ENCODE measurements at regions not wholly inside any gene's neighbourhood (a gene's known extent, or its start where the extent isn't known, plus 50 kb on each side); places are given as distances from the start of the nearest gene placed in this dataset.

DNA sequence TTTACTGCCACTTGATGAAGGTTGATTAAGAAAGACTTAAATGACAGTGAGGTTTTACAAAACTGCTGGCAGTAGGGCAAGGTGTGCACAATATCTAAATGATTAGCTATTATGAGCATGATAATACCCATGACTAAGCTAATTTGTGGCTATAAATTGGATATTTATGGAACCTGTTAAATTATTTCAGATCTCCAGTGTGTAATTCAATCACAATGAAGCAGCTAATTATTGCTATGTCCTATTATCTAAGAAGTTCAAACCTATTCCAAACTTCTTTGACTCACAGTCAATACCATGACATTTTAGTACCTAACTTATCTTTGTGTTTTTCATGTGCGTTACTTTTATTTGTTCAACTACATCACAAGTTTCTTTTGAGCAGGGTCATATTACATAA is 253.8 kb upstream of the MMADHC start:
- DNase-seq = no peak

DNA sequence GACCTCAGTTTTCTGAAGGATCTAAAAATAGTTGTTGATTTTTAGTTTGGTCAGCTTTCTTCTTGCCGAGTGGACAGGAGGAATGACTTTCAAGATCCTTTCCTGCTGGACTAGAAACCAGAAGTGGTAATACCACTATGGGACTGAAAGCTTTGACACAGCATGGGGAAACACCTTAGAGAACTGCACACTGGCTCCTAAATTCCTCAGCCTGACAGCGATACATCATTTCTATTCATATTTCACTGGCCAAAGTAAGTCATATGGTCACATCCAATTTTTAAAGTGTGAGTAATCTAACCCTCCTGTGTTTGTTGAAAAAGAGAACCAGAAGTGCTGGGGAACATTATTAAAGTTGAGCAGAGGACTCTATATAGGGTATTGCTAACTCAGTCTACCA is 244.7 kb upstream of the MMADHC start:
- no peak for DNase-seq

DNA sequence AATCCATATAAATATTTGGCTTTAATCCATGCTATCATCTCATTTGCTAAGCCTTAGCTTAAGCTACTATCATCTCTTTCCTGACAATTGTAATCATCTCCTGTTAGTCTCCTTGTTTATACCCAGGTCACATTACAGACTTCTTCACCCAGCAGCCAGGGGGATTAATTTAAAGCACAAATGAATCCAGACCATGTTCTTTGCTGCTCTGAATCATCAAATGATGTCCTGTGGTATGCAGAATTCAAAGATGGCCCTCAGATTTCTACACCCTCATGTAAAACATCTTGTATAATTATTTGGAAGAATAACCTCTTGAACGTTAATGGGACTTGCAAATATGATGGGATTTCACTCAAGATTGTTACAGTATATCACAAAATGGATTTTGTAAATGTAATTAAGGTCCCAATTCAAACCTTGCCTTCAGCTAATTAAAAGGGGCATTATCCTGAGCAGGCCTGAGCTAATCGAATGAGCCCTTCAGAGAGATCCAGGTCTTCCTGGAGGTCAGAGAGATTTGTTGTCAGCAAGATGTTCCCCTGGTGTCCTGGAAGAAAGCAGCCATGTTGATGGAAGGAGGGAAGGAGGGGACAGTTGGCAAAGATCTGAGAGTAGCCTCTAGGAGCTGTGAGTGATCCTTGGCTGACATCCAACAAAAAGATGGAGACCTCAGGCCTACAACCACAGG is 241.1 kb upstream of the MMADHC start:
- no peak for DNase-seq

DNA sequence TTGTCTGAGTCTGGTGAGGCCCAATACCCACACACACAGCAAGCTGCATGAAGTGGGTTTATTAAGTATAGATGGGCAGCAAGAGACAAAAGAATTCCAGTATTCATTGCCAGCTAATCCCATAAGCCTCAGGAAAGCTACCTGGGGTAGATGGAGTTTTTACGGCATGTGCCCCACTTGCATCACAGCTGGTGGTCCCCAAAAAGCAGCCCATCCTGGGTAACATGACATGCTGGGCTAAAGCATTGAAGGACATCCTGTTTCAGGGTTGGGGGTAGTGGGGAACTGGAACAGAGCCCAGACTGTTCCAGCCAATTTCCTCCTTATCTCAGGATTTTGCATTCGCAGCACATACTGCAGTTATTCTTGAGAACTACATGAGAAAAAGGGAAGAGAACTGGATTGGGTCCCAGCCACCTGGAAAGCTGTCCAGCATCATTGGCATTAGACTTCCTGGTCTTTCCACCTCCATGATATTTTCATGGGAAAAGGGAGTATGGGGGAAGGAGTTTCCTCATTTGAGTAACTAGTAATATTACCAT is 240.1 kb upstream of the MMADHC start:
- no peak for DNase-seq

DNA sequence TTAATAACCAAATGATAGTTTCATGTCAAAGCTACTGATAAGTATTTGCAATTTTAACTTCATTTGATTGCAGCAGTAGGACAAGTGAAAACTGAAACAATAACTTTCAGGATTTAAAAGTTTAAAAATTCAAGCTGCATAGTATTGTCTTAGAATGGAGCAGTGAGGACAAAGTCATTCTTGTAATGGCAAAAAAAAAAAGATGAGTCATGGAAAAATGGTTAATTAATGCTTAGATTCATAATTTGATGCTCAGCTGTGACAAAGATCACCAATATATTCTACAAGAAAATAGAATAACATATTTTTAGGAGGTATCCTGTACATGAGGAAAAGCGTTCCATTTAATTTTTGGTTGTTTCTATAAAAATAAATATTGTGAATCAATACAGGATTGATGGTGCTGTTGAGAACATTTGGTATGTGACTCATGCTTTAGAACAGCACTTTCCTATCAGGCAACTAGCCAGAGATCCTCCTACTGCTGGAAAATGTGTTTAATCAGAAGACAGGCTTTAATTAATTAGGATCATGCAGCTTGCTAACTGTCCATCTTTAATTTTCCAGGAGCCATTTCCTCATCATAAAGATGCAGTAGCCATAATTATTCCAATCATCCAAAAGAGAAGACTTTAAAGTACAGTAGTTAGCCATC is 239.0 kb upstream of the MMADHC start:
- no peak for DNase-seq

DNA sequence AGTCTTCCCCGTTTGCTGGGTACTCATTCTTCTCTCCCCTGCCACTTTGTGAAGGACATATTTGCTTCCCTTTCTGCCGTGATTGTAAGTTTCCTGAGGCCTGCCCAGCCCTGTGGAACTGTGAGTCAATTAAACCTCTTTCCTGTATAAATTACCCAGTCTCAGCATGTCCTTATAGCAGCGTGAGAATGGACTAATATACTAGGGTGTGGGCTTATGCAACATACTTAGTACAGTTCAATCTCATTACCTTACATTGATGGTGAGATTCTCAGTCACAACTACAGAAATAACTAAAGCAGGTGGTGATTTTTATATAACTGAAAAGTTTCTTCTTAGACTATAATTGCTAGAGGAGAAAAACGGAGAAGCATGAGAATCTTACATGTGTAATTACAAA is 237.9 kb upstream of the MMADHC start:
- no peak for DNase-seq

DNA sequence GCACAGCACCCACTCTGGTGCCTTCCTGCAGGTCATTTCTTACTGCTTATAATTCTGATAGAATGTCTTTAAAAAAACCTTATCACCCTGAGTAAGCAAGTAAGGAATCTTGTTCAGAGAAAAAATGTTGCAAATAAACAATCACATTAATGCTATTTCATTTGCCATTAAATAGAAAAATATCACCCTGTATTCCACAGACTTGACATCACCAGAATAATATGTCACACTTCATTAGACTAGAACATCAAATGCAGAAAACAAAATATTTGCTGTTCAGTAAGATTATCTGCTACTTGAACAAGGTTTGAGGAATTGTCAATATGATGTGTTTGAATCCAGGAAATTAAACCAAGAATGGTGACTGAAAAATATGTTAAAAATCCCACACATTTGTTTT is 236.6 kb upstream of the MMADHC start:
- DNase-seq = no peak

DNA sequence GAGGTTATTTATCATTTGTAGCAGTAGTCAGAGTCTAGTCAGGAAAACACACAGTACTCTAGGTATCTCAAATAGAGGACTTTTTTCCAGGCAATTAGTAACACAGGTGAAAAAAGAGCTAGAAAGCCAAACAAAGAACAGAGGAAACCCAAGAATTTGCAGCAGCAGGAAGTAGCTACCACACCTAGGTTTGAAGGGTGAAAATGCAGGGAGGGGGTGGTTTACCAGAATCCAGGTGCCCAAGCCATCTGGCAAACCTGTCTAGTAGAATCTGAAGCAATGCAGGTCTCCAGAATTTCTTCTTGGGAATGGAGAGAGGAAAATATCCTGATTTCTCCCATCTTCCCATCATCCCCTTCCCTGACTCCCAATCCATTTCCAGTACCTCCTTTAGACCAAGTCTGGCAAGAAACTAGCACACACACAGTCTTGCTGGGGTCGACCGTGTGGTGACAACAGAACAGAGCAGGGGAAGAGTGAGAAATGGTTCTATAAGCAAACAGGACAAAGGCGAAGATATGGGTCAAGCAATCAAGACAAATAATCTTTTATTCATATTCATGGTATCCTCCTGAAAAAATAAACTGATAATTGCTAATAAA is 231.9 kb upstream of the MMADHC start:
- no peak for DNase-seq

DNA sequence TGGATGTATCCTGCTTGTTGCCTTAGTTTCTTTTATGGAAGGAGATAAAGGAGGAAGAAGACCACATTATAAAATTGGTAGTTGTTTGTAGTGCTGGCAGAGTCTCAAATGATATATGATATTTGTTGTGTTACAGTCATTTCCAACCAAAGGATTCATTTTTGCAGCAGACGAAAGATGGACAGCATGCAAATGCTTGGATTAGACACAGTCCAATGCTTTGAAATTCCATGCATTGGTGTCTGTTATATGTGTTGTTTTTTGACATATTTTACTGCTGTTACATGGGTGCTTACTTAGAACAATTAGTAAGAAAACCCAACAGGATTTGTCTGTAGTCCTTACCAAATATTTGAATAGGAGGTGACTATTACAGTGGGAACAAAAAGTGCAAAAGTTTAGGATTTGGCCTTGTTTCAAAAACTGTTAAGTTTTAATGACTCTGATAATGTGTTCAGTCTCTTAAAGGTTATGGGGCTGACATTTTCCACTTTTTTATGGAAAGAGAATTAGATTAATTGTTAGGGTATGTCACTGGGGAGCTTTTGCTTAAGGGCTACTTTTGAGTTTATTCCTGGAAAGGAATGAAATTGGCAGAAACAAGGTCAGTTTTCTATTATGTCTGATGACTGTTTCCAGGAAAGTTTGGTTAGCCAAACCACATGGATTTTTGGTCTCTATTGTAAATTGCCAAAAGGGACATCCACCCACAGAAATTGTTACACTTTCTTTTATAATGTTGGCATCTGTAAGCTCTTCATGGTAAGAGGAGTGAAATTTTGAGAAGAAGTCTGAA is 229.4 kb upstream of the MMADHC start:
- no peak for DNase-seq

DNA sequence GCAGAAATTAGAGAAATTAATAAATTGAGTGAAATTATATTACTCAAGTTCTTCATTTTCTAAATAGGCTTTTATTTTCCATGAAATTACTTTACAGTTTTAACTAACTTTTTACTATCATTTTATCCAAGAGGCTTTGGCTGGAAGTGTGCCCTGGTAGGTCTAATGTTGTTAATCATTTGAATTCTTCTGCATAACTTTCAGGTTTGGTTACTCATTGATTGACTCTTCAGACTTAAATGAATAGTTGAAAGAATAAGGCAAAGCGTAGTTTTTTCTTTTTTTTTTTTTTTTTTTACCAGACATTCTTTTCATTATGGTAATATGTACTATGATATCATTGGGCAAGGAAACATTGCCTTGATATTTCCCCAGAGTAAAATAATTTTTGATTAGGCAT is 228.4 kb upstream of the MMADHC start:
- DNase-seq = no peak

DNA sequence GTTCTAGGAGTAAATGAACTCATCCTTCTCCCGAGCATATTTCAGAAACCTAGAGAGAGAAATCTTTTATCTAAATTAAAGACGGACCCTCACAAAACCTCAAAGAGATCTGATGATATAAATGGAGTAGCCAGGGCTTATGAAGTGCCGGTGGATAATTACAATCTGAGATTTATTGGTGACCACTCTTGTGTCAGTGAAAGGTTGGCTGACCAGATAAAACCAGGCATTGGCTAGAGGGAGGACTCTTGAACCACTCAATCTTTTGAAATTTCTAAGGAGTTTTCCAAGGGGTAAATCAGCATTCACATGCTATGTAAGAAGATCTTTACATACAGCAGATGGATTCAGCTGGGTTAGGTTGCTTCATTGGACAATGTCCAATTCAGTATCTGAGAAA is 227.3 kb upstream of the MMADHC start:
- DNase-seq = no peak

DNA sequence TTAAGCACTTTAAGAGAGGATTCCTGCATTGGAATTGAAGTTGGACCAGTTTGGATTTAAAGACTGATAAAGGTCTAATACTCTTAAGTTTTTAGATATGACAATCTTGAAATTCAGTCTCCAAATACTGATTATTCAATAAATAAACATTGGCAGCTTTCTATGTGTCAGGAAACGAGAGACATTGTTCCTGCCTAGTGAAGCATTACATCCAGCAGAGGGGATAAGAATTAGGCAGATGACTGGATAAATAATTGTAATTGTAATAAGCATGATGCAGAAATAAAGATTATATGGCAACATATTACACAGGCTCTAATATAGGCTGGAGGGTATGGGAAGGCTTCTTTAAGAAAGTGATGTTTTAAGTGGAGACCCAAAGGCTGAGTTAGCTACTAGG is 226.5 kb upstream of the MMADHC start:
- no peak for DNase-seq

DNA sequence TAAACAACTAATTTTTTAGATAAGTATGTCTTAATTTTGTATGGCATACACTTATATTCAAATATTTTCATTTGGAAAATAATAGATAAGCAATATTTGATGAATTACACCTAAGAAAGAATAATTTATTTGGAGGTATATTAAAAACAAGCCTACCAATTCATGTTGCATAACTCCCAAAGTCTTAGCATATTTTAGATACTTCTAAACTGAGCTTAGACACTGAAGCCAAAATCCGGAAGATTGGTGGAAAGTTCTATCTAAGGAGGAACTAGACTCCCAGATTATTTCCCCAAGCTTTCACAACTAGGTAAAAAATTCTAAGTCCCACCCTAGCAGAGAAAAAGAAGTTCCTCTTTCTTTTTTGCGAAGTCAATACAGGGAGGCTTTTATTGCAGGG is 221.0 kb upstream of the MMADHC start:
- DNase-seq = no peak

DNA sequence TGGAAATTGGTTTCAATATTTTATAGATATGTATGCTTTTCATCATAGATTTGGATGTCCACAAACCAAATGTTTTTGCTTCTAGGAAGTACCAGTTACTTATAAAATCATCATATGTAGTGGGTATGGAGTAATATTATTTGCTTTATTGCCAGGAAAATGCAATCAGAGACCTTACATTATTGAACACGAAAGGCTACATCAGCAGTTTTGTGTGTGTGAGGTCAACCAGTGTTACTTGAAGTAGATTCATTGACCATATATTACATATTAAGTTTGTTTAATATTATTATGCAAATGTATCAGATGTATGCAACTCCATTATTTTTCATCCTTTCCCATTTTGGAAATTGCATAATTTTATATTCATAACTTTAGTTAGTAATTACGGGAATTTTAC is 219.1 kb upstream of the MMADHC start:
- no peak for DNase-seq

DNA sequence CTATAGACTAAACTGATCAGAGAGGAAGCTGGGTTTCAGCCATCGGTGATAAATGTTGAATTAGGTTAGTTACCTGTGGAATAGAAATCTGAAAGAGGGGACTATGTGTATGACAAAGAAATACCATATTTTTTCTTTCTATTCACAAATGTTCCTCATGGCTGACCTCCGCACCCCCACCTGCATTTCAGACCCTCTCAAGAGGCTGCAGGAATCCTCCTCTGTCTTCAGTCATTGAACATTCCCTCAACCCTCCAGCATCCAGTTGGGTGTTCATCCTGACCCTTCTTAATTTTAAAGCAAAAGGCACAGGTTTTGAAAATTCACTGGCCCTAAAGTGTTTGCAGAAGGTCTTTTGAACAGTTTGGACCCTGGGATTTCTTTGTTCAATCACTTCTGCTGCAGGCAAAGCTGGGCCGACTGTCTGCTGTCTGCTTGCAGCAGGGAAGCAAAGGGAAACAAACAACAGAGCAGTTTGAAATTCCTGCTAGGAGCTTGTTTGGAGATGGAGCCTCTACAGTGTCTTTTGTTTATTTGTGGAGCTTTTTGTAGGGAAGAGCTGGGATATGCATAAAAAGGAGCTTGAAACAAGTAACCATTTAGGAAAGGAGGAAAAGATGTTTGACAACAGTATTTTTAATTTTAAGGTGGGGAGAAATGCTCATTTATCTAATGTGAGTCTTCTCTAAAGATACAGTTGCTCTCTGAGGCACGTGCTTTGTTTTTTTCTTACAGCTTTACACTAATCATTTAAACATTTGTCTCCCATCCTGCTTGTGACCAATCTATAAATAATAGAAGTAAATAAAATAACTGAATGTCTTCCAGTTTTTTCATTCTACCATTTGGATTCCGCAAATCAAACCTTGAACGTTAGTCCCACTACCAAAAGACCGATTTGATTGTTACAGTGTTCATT is 213.3 kb upstream of the MMADHC start:
- no peak for DNase-seq

DNA sequence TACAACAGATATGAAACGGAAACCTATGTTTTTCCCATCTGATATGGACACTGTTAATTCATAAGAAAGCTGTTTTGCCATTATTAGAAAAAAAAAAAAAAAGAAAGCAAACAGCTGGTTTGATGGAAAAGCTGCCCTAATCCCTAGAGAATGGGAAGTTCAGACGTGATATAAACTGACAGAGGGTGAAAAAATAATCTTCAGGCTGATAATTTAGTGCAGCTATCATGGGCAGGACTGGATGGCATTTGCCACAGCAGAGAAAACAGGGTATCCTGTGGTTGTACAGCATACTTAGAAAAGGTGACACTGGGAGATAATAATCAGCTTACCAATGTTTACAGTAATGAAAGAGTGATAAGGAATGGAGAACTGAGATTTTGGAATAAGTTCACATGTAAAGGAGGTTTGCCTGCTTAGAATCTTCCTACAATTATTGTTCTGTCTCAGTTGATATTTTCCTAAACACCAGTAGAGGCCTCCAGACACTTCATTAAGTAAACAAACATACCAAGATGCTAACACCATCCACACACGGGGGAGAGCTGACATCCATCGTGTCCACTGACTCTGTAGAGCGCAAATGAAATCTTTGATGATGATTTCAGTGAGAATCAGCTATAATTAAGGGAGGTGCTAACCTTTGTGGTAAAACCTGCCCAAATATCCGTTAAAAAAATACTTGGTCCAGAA is 211.6 kb upstream of the MMADHC start:
- DNase-seq = no peak

DNA sequence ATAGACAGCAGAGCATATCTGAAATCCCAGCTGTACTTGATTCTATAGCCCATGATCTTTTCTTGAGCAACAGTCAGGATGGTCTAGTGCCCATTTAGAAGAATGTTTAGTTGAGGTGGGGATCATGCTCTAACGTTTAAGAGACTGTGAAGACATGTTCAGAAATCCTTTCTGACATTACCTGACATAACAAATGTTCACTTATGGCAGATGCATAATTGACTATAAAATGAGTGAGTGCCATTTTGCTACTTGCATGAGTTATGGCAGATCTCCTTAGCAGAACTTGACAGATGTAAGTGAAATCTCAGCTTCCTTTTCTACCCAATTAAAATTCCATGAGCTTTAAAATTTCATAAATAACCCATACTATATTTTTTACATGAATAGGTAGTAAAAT is 209.5 kb upstream of the MMADHC start:
- DNase-seq = no peak

DNA sequence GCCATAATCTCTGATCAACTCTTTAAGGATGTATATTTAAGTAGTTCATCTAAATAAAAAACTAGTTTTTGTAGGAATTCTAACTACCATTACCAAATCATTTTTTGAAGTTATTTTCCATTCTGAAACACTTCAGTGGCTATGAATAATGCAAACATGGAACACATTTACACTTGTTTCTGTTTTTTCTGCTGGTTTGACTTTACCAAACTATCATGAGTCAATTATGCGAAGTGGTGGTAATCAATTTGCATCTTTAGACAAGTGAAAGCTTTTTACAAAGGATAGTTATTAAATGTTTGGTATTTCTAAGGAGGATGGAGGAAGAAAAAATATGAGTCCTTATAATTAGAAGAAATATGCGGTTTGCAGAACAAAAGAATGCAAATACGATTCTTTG is 202.0 kb upstream of the MMADHC start:
- DNase-seq = no peak

DNA sequence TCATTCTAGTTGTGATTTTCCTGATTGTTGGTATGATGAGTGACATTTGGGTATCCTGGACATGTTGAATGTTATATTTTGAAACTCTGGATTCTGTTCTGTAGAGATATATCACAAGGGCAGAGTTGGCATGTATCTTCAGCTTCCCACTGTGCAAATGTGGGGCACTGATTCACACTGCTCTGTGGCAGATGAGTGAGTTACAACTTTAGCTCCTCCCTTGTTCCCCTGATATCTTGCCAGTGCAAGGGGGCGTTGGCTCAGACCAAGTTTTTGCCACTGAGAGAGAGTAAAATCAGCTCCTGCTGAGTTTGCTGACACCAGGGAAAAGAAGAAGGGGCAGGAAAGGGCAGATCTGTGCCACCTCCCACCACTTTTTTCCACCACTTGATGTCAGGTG is 199.6 kb upstream of the MMADHC start:
- DNase-seq = no peak

DNA sequence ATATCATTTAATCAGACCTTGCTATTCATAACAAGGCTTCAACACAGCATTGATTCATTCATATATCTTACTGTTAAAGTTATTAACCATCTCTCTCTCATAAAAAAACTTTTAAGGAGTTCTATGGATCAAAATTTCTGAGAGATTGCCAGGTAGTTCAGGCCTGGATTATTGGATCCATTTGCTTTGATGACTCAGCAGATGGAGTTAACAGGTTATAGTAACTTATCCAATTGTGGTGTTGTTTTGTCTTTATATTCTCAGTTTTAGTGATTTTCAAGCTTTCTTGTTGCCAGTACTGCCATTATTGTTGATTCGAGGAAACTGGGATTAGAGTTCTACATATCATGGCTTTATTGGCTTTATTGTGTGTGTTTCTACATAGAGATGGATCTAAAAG is 195.7 kb upstream of the MMADHC start:
- no peak for DNase-seq

DNA sequence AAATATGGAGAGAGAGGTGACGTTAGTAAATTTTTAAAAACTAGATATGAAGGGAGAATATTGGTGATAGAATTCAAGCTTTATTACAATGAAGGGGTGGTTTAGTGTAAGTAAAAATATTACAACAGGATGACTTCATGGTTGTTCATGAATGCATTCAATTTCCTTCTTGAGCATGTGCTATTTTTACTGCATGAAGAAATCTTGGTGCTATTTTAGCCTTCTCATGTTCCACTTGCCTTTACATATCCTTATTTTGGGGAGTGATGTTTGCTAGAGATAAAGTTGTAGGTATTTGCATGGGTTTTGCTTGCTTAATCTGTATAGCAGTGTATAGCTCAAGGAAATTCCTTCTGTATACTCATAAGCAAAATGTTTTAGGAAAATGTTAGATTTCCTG is 195.0 kb upstream of the MMADHC start:
- no peak for DNase-seq

DNA sequence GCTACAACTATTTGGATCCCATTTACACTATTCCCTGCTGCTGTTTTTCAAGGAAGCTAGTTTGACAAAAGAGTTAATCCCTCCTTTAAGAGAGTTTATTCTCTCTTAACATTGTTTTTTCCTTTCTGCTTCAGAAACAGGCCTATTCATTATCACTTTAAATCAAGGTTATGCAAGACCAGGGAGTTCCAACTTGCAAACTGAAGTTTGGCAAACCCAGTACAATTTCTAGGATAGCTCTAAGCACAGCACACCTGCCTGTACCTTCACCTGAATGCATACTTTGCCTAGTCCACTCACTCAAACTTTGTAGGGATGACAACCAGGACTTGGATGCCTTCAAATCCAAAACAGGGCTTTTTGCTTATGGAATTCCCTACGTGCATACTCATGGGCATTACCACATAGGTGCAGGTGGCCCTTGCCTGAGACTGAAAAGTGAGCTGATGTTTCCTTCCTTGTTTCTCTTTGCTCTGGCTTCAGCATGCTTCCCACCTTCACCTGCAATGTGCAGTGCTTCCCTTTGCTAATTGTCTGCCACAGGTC is 193.8 kb upstream of the MMADHC start:
- no peak for DNase-seq

Measured in activated CD4-positive, alpha-beta T cell treated with anti-CD3 and anti-CD28 coated beads, Interleukin-2, amount 50 U/mL, for 16 hours (primary cell).